Lower lobe of right lung (tissue), 2 donors: ENCODE measurements at regions not wholly inside any gene's neighbourhood (a gene's known extent, or its start where the extent isn't known, plus 50 kb on each side); places are given as distances from the start of the nearest gene placed in this dataset.
A peak's percentile ranks its signal among the peaks of the same experiment; 100 is the strongest.

Experiments used
- ATAC-seq, 2 donors: fragments of 200-7000 bp; cut with Tn5 transposase; one replicate each; pipeline ENCODE4 v1.9.1; 2020 to 2022; ENCODE audit warnings: mild to moderate bottlenecking in 2 of 2, moderate library complexity in 2 of 2
- DNase-seq: peaks from one replicate; pipeline ENCODE4 v3.0.0-alpha.2; 2020
- H3K27ac ChIP-seq: fragments of 200-600 bp; one replicate; pipeline ENCODE4 v1.8.0; 2022
- H3K27me3 ChIP-seq: fragments of 200-600 bp; one replicate; pipeline ENCODE4 v1.8.0; 2022; ENCODE audit warnings: low read depth
- H3K36me3 ChIP-seq: fragments of 200-600 bp; one replicate; pipeline ENCODE4 v1.8.0; 2022; ENCODE audit warnings: mild to moderate bottlenecking
- H3K4me1 ChIP-seq: fragments of 200-600 bp; one replicate; pipeline ENCODE4 v1.8.0; 2022
- H3K4me3 ChIP-seq: fragments of 200-600 bp; one replicate; pipeline ENCODE4 v1.8.0; 2022; ENCODE audit warnings: mild to moderate bottlenecking
- H3K9me3 ChIP-seq: fragments of 200-600 bp; one replicate; pipeline ENCODE4 v1.8.0; 2022
- intact Hi-C: fragments of 100-400 bp; cut with DNase I; formaldehyde crosslinking; loops from one replicate; pipeline ENCODE4 v1.11.0; 2022
- TF ChIP-seq, protein P1 (sequence below): fragments of 200-600 bp; IDR thresholded peaks from one replicate; pipeline ENCODE4 v1.8.0; 2022; ENCODE audit warnings: antibody characterized with exemption, mild to moderate bottlenecking
- donor health status: DM: no; HTN: yes; CAD: no; lungs with severe emphysema.

GRCh38 chr12:67439611-67440010 is 170.5 kb downstream of the CAND1 start:
- no peaks in the 10 kb centered on the region for H3K36me3 ChIP-seq
- TF ChIP-seq, protein P1, sequence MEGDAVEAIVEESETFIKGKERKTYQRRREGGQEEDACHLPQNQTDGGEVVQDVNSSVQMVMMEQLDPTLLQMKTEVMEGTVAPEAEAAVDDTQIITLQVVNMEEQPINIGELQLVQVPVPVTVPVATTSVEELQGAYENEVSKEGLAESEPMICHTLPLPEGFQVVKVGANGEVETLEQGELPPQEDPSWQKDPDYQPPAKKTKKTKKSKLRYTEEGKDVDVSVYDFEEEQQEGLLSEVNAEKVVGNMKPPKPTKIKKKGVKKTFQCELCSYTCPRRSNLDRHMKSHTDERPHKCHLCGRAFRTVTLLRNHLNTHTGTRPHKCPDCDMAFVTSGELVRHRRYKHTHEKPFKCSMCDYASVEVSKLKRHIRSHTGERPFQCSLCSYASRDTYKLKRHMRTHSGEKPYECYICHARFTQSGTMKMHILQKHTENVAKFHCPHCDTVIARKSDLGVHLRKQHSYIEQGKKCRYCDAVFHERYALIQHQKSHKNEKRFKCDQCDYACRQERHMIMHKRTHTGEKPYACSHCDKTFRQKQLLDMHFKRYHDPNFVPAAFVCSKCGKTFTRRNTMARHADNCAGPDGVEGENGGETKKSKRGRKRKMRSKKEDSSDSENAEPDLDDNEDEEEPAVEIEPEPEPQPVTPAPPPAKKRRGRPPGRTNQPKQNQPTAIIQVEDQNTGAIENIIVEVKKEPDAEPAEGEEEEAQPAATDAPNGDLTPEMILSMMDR = no peak
- H3K27me3 ChIP-seq = no peaks in the 10 kb centered on the region
- no peaks in the 10 kb centered on the region for H3K9me3 ChIP-seq
- DNase-seq = no peak
- H3K4me3 ChIP-seq = no peak overlapping the region
- peaks cover 26% of the 10 kb centered on the region for H3K4me1 ChIP-seq
- ATAC-seq = no peak
- intact Hi-C loops = no loop called here
- no peak overlapping the region for H3K27ac ChIP-seq

DNA sequence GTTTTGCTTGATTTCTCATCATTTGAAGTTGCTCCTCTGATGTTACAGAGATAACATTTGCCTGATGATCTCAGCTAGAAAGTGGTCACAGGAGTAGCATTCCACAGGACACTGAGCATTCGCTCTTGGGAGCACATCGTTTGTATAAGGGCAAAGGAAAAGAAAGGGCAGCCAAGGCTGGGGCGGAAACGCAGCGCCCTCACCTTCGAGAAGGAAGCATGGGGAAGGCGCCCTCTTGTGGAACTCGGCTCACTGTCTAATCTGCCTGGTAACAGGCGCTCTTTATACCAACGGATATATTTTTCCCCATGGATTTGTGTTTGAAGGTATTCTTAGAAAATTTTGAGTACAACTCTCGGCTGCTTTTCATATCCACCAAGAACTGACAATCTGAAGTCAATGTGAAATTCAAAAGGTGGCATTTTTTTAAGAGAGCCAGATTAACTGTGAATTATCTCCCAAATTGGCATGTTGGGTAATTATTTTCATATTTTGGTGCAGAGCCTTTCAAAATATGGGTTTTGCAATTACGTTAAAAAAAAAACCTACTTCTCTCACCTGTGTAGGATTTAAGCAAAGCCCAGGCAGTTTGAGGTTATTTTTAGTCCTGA is 172.7 kb downstream of the CAND1 start:
- no peaks in the 10 kb centered on the region for H3K27me3 ChIP-seq
- peaks cover 17% of the 10 kb centered on the region for H3K4me1 ChIP-seq
- peak; percentile 92 to 95 for ATAC-seq
- TF ChIP-seq, protein P1 = peak; percentile 76
- intact Hi-C loops = no loop called here
- no peaks in the 10 kb centered on the region for H3K36me3 ChIP-seq
- H3K27ac ChIP-seq = no peak overlapping the region
- peak; percentile 86 for DNase-seq
- no peaks in the 10 kb centered on the region for H3K9me3 ChIP-seq
- no peak overlapping the region for H3K4me3 ChIP-seq

DNA sequence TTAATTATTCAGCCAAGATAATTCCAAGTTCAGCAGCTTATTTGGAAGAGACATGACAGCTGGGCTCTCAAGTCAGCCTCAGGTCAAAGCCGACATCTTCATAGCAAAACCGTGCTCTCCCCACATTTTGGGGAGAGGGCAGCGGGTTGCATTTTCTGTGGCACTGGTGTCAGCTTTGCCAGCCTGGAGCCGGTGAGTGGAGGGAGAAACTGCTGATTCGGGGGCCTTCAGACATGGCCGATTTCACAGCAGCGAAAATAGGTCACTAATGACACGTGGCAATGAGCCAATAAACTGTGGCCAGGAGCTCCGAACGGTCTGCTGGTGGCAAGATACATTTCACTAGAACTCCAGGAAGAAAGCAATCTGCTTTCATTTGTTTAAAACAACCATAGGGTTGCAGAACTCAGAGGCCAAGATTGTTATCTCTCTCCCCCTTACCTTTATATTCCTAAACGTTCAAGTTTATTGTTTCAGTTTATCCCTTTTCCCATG is 173.2 kb downstream of the CAND1 start:
- TF ChIP-seq, protein P1 = no peak
- H3K9me3 ChIP-seq = no peaks in the 10 kb centered on the region
- ATAC-seq (no peak), DNase-seq (no peak)
- H3K27me3 ChIP-seq = no peaks in the 10 kb centered on the region
- intact Hi-C loops = no loop called here
- H3K36me3 ChIP-seq = no peaks in the 10 kb centered on the region
- H3K27ac ChIP-seq = no peak overlapping the region
- H3K4me3 ChIP-seq = no peak overlapping the region
- H3K4me1 ChIP-seq = peaks cover 17% of the 10 kb centered on the region

DNA sequence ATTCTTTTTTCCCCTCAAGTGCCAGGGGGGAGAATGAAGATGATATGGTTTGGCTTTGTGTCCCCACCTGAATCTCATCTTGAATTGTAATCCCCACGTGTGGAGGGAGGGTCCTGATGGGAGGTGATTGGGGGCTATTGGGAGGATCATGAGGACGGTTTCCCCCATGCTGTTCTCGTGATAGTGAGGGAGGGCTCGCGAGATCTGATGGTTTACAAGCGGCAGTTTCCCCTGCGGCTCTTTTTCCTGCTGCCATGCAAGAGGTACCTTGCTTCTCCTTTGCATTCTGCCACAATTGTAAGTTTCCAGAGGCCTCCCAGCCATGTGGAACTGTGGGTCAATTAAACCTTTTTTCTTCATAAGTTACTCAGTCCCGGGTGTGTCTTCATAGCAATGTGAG is 173.7 kb downstream of the CAND1 start:
- no peaks in the 10 kb centered on the region for H3K36me3 ChIP-seq
- H3K4me1 ChIP-seq = peaks cover 17% of the 10 kb centered on the region
- H3K27me3 ChIP-seq = no peaks in the 10 kb centered on the region
- DNase-seq (no peak), ATAC-seq (no peak)
- intact Hi-C loops = no loop called here
- no peak overlapping the region for H3K27ac ChIP-seq
- TF ChIP-seq, protein P1 = no peak
- no peaks in the 10 kb centered on the region for H3K9me3 ChIP-seq
- H3K4me3 ChIP-seq = no peak overlapping the region

DNA sequence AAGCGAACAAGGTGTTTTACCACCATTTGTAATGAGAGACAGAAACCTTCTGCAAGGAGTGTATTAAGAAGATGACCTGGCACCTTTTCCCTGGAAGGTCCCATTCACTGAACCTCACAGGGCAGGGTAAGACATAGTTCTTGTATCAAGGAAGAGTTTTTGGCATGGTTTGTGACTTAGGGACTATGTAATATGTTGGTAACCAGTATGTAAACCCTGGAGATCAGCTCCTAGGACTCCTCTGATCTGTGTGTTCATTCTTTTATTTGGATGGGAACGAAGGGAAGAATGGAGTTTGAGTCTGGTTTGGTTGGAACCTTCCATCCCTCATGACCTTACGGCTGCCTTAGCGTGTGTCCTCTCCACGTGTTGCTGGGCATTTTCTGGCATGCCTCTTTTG is 175.4 kb downstream of the CAND1 start:
- intact Hi-C loops = no loop called here

More for the DNA sequence above, 175.4 kb downstream of the CAND1 start:
- Histone ChIP-seq H3K9me3 (no peaks in the 10 kb centered on the region), H3K27ac (no peak overlapping the region), H3K27me3 (no peaks in the 10 kb centered on the region), H3K36me3 (no peaks in the 10 kb centered on the region), H3K4me1 (peaks cover 17% of the 10 kb centered on the region), H3K4me3 (no peak overlapping the region)
- TF ChIP-seq, protein P1 = no peak
- no peak for DNase-seq
- ATAC-seq = no peak
